GM06990 (cell line): ENCODE measurements at regions not wholly inside any gene's neighbourhood (a gene's known extent, or its start where the extent isn't known, plus 50 kb on each side); places are given as distances from the start of the nearest gene placed in this dataset.

ENCODE experiments used
- DNase-seq: peaks from one replicate; pipeline ENCODE4 v3.0.0-alpha.2; 2011; ENCODE audit not compliant: insufficient read length; ENCODE audit errors: extremely low read depth
- H3K27me3 ChIP-seq: replicated peaks from 2 replicates; pipeline ENCODE4 v1.6.0; 2011; ENCODE audit warnings: low read length; ENCODE audit not compliant: control insufficient read depth, insufficient read depth
- H3K36me3 ChIP-seq: 2 replicates; pipeline ENCODE4 v1.5.1; 2011; ENCODE audit warnings: low read length; ENCODE audit not compliant: control insufficient read depth, insufficient read depth
- H3K4me3 ChIP-seq: replicated peaks from 2 replicates; pipeline ENCODE4 v1.5.1; 2011; ENCODE audit warnings: low read depth, mild to moderate bottlenecking, control low read depth, low read length
- CTCF ChIP-seq: IDR thresholded peaks from 2 replicates; pipeline ENCODE4 v1.5.1; 2011; ENCODE audit warnings: low read length, control low read depth, mild to moderate bottlenecking, inconsistent platforms; ENCODE audit not compliant: insufficient read depth, poor library complexity, severe bottlenecking

- H3K36me3 ChIP-seq = no peaks in the 10 kb centered on the region
- no peak overlapping the region for H3K4me3 ChIP-seq
- TF ChIP-seq CTCF = no peak
- H3K27me3 ChIP-seq = peaks cover 2% of the 10 kb centered on the region; the same call in 1 of the 2 replicates
- DNase-seq = no peak
Observed at GRCh38 chr18:24818441-24818840, 358.0 kb downstream of the HRH4 start.

DNA sequence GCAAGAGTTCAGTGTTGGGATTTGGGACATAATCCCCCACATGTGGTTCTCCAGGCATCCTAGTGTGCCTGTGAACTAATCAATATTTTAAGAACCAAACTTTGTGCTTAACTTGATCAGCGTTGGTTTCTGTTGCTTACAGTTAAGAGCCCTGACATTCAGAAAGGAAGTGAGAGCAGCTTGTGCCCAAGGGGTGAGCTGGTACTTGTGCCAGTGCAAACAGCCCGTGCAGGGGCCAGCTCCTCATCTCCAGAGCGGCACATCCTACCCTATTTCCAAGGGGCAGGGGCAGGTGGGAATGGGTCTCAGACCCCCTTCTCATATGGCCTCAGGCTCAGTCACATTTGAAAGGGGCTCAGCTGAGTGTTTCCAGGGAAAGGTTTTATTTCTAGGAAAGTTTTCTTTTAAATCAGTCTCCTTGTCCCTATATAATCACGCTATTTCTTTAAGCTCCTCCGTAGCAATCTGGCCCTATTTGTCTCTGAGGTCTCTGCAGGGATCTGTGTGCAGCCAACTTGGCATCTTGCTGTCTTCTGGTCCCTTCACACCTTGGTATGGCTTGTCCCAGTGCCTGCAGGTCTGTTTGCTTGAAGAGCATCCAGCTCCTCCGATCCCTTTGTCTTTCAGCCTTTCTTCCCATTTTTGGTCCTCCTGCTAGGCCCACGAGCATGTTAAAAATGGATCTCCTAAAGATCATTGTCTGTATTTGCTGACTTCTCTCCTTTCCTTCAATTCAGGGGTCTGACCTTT is 358.9 kb downstream of the HRH4 start:
- no peak for TF ChIP-seq CTCF
- DNase-seq = no peak
- no peaks in the 10 kb centered on the region for H3K36me3 ChIP-seq
- peaks cover 2% of the 10 kb centered on the region; the same call in 1 of the 2 replicates for H3K27me3 ChIP-seq
- H3K4me3 ChIP-seq = no peak overlapping the region

DNA sequence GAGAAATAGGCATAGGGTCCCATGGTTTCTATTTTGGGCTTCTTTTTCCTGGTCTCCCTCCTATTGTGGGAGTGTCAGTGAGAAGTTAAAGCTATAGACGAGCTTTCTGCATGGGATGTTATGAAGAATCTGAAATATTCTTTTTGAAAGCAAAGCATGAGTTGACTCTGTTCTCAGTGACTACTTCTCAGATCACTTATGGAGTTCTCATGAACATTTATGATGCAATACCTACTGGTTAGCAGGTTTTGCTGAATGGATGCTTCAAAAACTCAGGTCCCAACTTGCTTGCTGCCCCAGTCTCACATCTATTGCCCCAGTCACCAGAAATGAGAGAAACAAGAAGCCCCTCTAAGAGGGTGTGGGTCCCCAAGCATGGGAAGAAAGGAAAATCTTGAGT is 365.0 kb downstream of the HRH4 start:
- TF ChIP-seq CTCF = no peak
- Histone ChIP-seq H3K36me3 (no peaks in the 10 kb centered on the region), H3K27me3 (no peaks in the 10 kb centered on the region; the same call in 1 of the 2 replicates), H3K4me3 (no peak overlapping the region)
- DNase-seq = no peak

- Histone ChIP-seq H3K27me3 (no peaks in the 10 kb centered on the region; the same call in none of the 2 replicates), H3K36me3 (no peaks in the 10 kb centered on the region), H3K4me3 (no peak overlapping the region)
- no peak for TF ChIP-seq CTCF
- no peak for DNase-seq
Observed at GRCh38 chr18:24826605-24827004, 366.2 kb downstream of the HRH4 start.

- DNase-seq = no peak
- no peaks in the 10 kb centered on the region; the same call in none of the 2 replicates for H3K27me3 ChIP-seq
- H3K4me3 ChIP-seq = no peak overlapping the region
- H3K36me3 ChIP-seq = no peaks in the 10 kb centered on the region
- no peak for TF ChIP-seq CTCF
Observed at GRCh38 chr18:24827501-24827900, 367.1 kb downstream of the HRH4 start.
